Endodermal cell (in vitro differentiated cells): ENCODE measurements at regions not wholly inside any gene's neighbourhood (a gene's known extent, or its start where the extent isn't known, plus 50 kb on each side); places are given as distances from the start of the nearest gene placed in this dataset.

Experiments
- DNase-seq: peaks from one replicate; pipeline ENCODE4 v3.0.0-alpha.2; 2017
- H3K27ac ChIP-seq: 2 replicates; pipeline ENCODE4 v1.5.1; 2013; ENCODE audit warnings: mild to moderate bottlenecking, low read depth, low read length, moderate library complexity
- H3K27me3 ChIP-seq: 2 replicates; pipeline ENCODE4 v1.6.1; 2013; ENCODE audit warnings: mild to moderate bottlenecking, low read length, moderate library complexity; ENCODE audit not compliant: insufficient read depth, control insufficient read depth, poor library complexity, severe bottlenecking
- H3K36me3 ChIP-seq: 2 replicates; pipeline ENCODE4 v1.7.0; 2013; ENCODE audit warnings: mild to moderate bottlenecking, low read length, moderate library complexity; ENCODE audit not compliant: control insufficient read depth, insufficient read depth
- H3K4me1 ChIP-seq: one replicate; pipeline ENCODE4 v1.7.0; 2013; ENCODE audit warnings: low read length; ENCODE audit not compliant: control insufficient read depth, insufficient read depth
- H3K4me3 ChIP-seq: 2 replicates; pipeline ENCODE4 v1.5.1; 2013; ENCODE audit warnings: mild to moderate bottlenecking, low read length, moderate library complexity
- H3K9ac ChIP-seq: 2 replicates; pipeline ENCODE4 v1.6.1; 2013; ENCODE audit warnings: mild to moderate bottlenecking, low read length, moderate library complexity; ENCODE audit not compliant: poor library complexity, severe bottlenecking; ENCODE audit errors: extremely low read depth
- H3K9me3 ChIP-seq: 2 replicates; pipeline ENCODE4 v1.6.1; 2013; ENCODE audit warnings: mild to moderate bottlenecking, low read length, moderate library complexity; ENCODE audit not compliant: control insufficient read depth
- H3K27ac Mint-ChIP-seq: 2 replicates; pipeline ENCODE4 v1.8.0; 2020; ENCODE audit warnings: mixed read lengths
- H3K27me3 Mint-ChIP-seq: 2 replicates; pipeline ENCODE4 v1.8.0; 2021; ENCODE audit warnings: mild to moderate bottlenecking, mixed read lengths; ENCODE audit not compliant: insufficient read depth
- H3K36me3 Mint-ChIP-seq: 2 replicates; pipeline ENCODE4 v1.8.0; 2020; ENCODE audit warnings: low read depth, mixed read lengths
- H3K4me1 Mint-ChIP-seq: 2 replicates; pipeline ENCODE4 v1.8.0; 2020; ENCODE audit warnings: mixed read lengths
- H3K4me3 Mint-ChIP-seq: 2 replicates; pipeline ENCODE4 v1.8.0; 2020; ENCODE audit warnings: mild to moderate bottlenecking, moderate library complexity, mixed read lengths
- H3K9me3 Mint-ChIP-seq: 2 replicates; pipeline ENCODE4 v1.8.0; 2020; ENCODE audit warnings: mild to moderate bottlenecking, mixed read lengths
- WGBS, 2 experiments: methylation state at CpG; one replicate each; pipeline versions ENCODE4 v1.1.5 to v1.1.7; 2013; ENCODE audit warnings: missing lambda C conversion rate in 2 of 2, mixed read lengths in 1 of 2; ENCODE audit not compliant: insufficient coverage in 1 of 2, insufficient read length in 1 of 2; 5-methylcytosine and 5-hydroxymethylcytosine counted together
- TF ChIP-seq, protein P1 (sequence below): fragments of 200-600 bp; sonication (generic); conservative IDR thresholded peaks from 2 replicates; pipeline ENCODE4 v1.5.0; 2021; ENCODE audit warnings: antibody characterized with exemption, mild to moderate bottlenecking

DNA sequence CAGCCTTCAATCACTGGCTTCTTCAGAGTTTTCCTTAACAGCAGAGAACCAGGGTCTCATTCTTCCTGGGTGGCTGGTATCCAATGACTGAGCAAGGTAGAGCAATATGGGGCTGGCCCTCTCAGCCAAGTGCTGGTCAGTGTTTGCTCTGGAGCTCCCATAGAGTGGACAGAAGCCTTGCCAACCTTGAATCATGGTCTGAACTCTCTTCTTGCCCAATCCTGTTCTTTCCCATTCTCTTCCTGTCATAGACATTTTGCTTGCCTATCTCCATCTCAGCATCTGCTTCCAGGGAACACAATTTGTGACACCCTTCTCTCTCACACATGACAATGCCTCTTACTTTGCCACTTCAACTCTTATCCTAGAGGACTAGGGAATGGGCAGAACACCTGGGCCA lies 245.6 kb upstream of the PEX5L start:
- no peaks in the 10 kb centered on the region for H3K27me3 ChIP-seq
- H3K36me3 ChIP-seq = no peaks in the 10 kb centered on the region
- no peaks in the 10 kb centered on the region for H3K27me3 Mint-ChIP-seq
- no peak for DNase-seq
- H3K9ac ChIP-seq = no peak overlapping the region
- no peak overlapping the region for H3K27ac ChIP-seq
- H3K9me3 Mint-ChIP-seq = no peaks in the 10 kb centered on the region
- H3K9me3 ChIP-seq = no peaks in the 10 kb centered on the region
- TF ChIP-seq, protein P1, sequence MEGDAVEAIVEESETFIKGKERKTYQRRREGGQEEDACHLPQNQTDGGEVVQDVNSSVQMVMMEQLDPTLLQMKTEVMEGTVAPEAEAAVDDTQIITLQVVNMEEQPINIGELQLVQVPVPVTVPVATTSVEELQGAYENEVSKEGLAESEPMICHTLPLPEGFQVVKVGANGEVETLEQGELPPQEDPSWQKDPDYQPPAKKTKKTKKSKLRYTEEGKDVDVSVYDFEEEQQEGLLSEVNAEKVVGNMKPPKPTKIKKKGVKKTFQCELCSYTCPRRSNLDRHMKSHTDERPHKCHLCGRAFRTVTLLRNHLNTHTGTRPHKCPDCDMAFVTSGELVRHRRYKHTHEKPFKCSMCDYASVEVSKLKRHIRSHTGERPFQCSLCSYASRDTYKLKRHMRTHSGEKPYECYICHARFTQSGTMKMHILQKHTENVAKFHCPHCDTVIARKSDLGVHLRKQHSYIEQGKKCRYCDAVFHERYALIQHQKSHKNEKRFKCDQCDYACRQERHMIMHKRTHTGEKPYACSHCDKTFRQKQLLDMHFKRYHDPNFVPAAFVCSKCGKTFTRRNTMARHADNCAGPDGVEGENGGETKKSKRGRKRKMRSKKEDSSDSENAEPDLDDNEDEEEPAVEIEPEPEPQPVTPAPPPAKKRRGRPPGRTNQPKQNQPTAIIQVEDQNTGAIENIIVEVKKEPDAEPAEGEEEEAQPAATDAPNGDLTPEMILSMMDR = no peak
- H3K4me1 ChIP-seq = no peaks in the 10 kb centered on the region
- no peaks in the 10 kb centered on the region for H3K36me3 Mint-ChIP-seq
- H3K4me3 ChIP-seq = no peak overlapping the region
- H3K27ac Mint-ChIP-seq = no peak overlapping the region
- H3K4me1 Mint-ChIP-seq = no peaks in the 10 kb centered on the region
- H3K4me3 Mint-ChIP-seq = no peak overlapping the region

DNA sequence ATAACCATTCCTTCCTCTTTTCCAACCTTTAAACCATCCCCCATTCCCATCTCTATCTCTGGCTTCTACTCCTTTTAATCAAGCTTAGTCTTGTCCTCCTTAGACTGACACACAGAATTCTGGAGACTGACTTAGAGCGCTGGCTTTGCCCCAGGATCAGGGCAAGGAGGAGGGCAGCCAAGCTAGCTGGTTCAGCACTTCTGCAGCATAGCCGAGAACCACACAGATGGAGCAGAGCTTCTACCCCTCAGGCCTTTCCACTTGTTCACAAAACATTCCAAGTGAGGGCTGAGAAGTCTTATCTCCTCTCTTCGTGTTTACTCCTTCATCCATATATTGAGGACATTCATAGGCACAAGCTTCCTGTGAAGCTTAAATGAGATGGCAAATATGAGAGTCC lies 246.5 kb upstream of the PEX5L start:
- TF ChIP-seq, protein P1 = no peak
- no peak for DNase-seq
- Mint-ChIP-seq H3K4me3 (no peak overlapping the region), H3K36me3 (no peaks in the 10 kb centered on the region), H3K9me3 (no peaks in the 10 kb centered on the region), H3K4me1 (no peaks in the 10 kb centered on the region), H3K27me3 (no peaks in the 10 kb centered on the region), H3K27ac (no peak overlapping the region)
- no peak overlapping the region for H3K27ac ChIP-seq
- H3K4me3 ChIP-seq = no peak overlapping the region
- H3K4me1 ChIP-seq = no peaks in the 10 kb centered on the region
- no peaks in the 10 kb centered on the region for H3K27me3 ChIP-seq
- H3K9me3 ChIP-seq = no peaks in the 10 kb centered on the region
- H3K9ac ChIP-seq = no peak overlapping the region
- H3K36me3 ChIP-seq = no peaks in the 10 kb centered on the region
- 92 to 100% methylated on average over 1 to 3 of the region's 3 CpGs for WGBS, 2 experiments

DNA sequence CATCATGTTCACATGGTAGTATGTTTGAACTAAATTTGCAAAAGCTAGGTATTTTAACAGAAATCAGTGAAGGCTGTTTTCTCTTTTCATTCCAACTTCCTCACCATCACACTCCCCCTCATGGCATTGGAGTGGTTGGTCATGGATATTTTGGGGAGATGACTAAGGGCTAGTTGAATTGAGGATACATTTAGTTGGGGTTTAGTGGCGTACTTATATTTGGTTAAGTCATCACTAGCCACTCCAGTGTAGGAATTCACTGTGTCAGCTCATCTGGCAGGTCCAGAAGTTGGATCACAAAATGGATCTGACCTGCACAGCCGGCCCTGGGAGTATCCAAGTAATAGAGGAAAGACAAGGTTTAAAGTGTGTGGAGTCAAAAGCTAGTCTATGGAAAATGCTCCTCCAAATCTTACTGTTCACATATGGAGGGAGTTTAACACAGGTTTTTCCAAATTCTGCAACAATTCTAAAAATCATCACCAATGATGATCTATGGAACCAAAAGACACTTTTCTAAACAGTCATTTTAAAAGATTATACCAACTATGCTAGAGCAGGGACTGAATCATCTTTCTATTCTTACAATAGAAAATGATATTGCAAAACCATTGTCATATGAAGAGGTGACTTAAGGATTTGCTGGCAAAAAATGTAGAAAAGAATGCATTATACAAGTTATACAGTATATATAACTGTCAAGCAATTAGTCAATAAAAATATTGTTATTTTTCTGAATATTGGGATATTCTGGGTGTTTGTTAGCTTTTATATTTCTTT lies 247.8 kb upstream of the PEX5L start:
- Mint-ChIP-seq H3K4me3 (no peak overlapping the region), H3K27me3 (no peaks in the 10 kb centered on the region), H3K27ac (no peak overlapping the region), H3K4me1 (no peaks in the 10 kb centered on the region), H3K9me3 (no peaks in the 10 kb centered on the region), H3K36me3 (no peaks in the 10 kb centered on the region)
- H3K9ac ChIP-seq = no peak overlapping the region
- H3K9me3 ChIP-seq = no peaks in the 10 kb centered on the region
- 84 to 100% methylated on average over 1 to 2 of the region's 2 CpGs for WGBS, 2 experiments
- H3K27ac ChIP-seq = no peak overlapping the region
- H3K4me3 ChIP-seq = no peak overlapping the region
- TF ChIP-seq, protein P1 = no peak
- no peaks in the 10 kb centered on the region for H3K27me3 ChIP-seq
- no peak for DNase-seq
- no peaks in the 10 kb centered on the region for H3K36me3 ChIP-seq
- no peaks in the 10 kb centered on the region for H3K4me1 ChIP-seq
